HepG2 (cell line): ENCODE measurements at regions not wholly inside any gene's neighbourhood (a gene's known extent, or its start where the extent isn't known, plus 50 kb on each side); places are given as distances from the start of the nearest gene placed in this dataset.

Experiments used
- ATAC-seq: fragments of 200-7000 bp; cut with Tn5 transposase; 3 replicates; pipeline ENCODE4 v1.9.1; 2020; ENCODE audit warnings: mild to moderate bottlenecking, moderate library complexity
- BruUV-seq: library from RNA; stranded (reverse); fragments of 400-500 nt; replicated peaks from 2 replicates; lab custom pipeline; 2021; lab: Mats Ljungman, UMichigan
- CTCF ChIA-PET: fragments of 300-600 bp; formaldehyde crosslinking; extraction: SDS; loops from one replicate; lab custom pipeline; 2021; ENCODE audit warnings: low total read pairs, inconsistent platforms, low intra/inter-chr PET ratio; lab: Yijun Ruan, JAX
- POLR2A ChIA-PET: fragments of 350-600 bp; sonication (Branson Sonifier 250); formaldehyde crosslinking; loops from one replicate; lab custom pipeline; 2020; ENCODE audit warnings: antibody characterized with exemption, inconsistent platforms; lab: Yijun Ruan, JAX
- DNase-seq: peaks from one replicate; pipeline ENCODE4 v3.0.0-alpha.2; 2015; ENCODE audit warnings: low spot score
- FAIRE-seq: peaks from 3 replicates; lab custom pipeline; 2011; peaks lifted over from hg19 to GRCh38; lab: Jason Lieb, UNC
- H2AFZ ChIP-seq: one replicate; pipeline ENCODE4 v1.6.1; 2011; ENCODE audit warnings: low read length, inconsistent platforms
- H3K27ac ChIP-seq: fragments of 300-600 bp; 3 replicates; pipeline ENCODE4 v1.8.0; 2011; ENCODE audit warnings: mixed run types, mild to moderate bottlenecking, mixed read lengths, low read length, inconsistent platforms; ENCODE audit not compliant: insufficient read depth; ENCODE audit errors: extremely low read length
- H3K27me3 ChIP-seq, 2 experiments: fragments of 200-600 bp in 1 of 2; 2 replicates in 1 of 2; 3 replicates in 1 of 2; pipeline versions ENCODE4 v1.6.0 to v1.8.0; 2011; ENCODE audit warnings: low read length in 2 of 2, mild to moderate bottlenecking in 2 of 2, moderate library complexity in 2 of 2, inconsistent platforms in 1 of 2; ENCODE audit not compliant: insufficient read depth in 2 of 2, control insufficient read depth in 1 of 2
- H3K36me3 ChIP-seq, 2 experiments: fragments of 200-600 bp in 1 of 2; replicated peaks in 1 of 2; 2 replicates in 1 of 2; 3 replicates in 1 of 2; pipeline versions ENCODE4 v1.5.1 to v1.8.0; 2011; ENCODE audit warnings: low read length in 2 of 2, inconsistent platforms in 1 of 2; ENCODE audit not compliant: insufficient read depth in 2 of 2, control insufficient read depth in 1 of 2
- H3K4me1 ChIP-seq: 2 replicates; pipeline ENCODE4 v1.5.1; 2012; ENCODE audit warnings: low read length, inconsistent platforms; ENCODE audit not compliant: insufficient read depth
- H3K4me2 ChIP-seq: 2 replicates; pipeline ENCODE4 v1.6.0; 2011; ENCODE audit warnings: low read depth, low read length, inconsistent platforms
- H3K4me3 ChIP-seq, 3 experiments: fragments of 200-600 bp in 1 of 3; sonication (generic), shearing (Covaris generic) in 1 of 3; replicated peaks in 1 of 3; 2 replicates each; pipeline ENCODE4 v1.5.1; 2011 to 2016; ENCODE audit warnings: low read length in 3 of 3, inconsistent platforms in 2 of 3, low read depth in 2 of 3, mild to moderate bottlenecking in 2 of 3, control low read depth in 1 of 3, mixed read lengths in 1 of 3; ENCODE audit not compliant: insufficient read depth in 1 of 3
- H3K79me2 ChIP-seq: one replicate; pipeline ENCODE4 v1.6.1; 2011; ENCODE audit warnings: low read length, inconsistent platforms; ENCODE audit not compliant: insufficient read depth
- H3K9ac ChIP-seq: 2 replicates; pipeline ENCODE4 v1.6.0; 2011; ENCODE audit warnings: mild to moderate bottlenecking, low read depth, low read length, inconsistent platforms; ENCODE audit not compliant: insufficient read depth
- H3K9me3 ChIP-seq: 2 replicates; pipeline ENCODE4 v1.5.1; 2012; ENCODE audit warnings: mild to moderate bottlenecking, low read length
- H4K20me1 ChIP-seq: 2 replicates; pipeline ENCODE4 v1.6.0; 2011; ENCODE audit warnings: inconsistent platforms, mild to moderate bottlenecking, low read length, moderate library complexity; ENCODE audit not compliant: insufficient read depth
- EP300 ChIP-seq, 3 experiments: sonication (generic) in 1 of 3; formaldehyde crosslinking in 1 of 3; IDR thresholded peaks; 2 replicates each; pipeline versions ENCODE4 v1.5.1 to v1.6.1; 2011 to 2020; ENCODE audit warnings: low read depth in 2 of 3, low read length in 2 of 3, borderline replicate concordance in 1 of 3, improper control_type of control experiment in 1 of 3, mild to moderate bottlenecking in 1 of 3, missing genetic modification reagents in 1 of 3, moderate library complexity in 1 of 3
- MEIS1 ChIP-seq: sonication (generic); formaldehyde crosslinking; IDR thresholded peaks from 2 replicates; pipeline ENCODE4 v1.9.0; 2021; ENCODE audit warnings: mild to moderate bottlenecking, missing genetic modification reagents, moderate library complexity, borderline replicate concordance
- MYPOP ChIP-seq: sonication (generic); formaldehyde crosslinking; IDR thresholded peaks from 2 replicates; pipeline ENCODE4 v1.8.1; 2023; ENCODE audit warnings: mild to moderate bottlenecking, moderate library complexity, missing genetic modification reagents
- ZBTB40 ChIP-seq, 2 experiments: fragments of 450-650 bp in 1 of 2; sonication (generic) in 1 of 2; formaldehyde crosslinking in 1 of 2; IDR thresholded peaks; 2 replicates each; pipeline versions ENCODE4 v1.6.1 to v1.8.0; 2016 to 2022; ENCODE audit warnings: antibody characterized with exemption in 1 of 2, mild to moderate bottlenecking in 1 of 2, missing genetic modification reagents in 1 of 2
- ZNF230 ChIP-seq: sonication (generic); formaldehyde crosslinking; IDR thresholded peaks from 2 replicates; pipeline ENCODE4 v1.4.0; 2020; ENCODE audit warnings: mild to moderate bottlenecking, missing genetic modification reagents
- ZNF572 ChIP-seq: sonication (generic); formaldehyde crosslinking; IDR thresholded peaks from 2 replicates; pipeline ENCODE4 v1.5.1; 2020; ENCODE audit warnings: mild to moderate bottlenecking, missing genetic modification reagents
- WGBS: methylation state at CpG from one replicate; pipeline ENCODE4 v1.1.6; 2017; ENCODE audit warnings: low lambda C conversion rate; 5-methylcytosine and 5-hydroxymethylcytosine counted together
- in situ Hi-C: cut with HindIII; loops from 2 replicates; pipeline ENCODE4 v1.10.0; 2017; ENCODE audit warnings: low pct_unique_long_range_greater_than_20kb; ENCODE audit not compliant: extremely low pct_ligation_motif_present
- intact Hi-C: fragments of 100-400 bp; cut with micrococcal nuclease; formaldehyde crosslinking; loops from one replicate; pipeline ENCODE4 v1.10.0; 2022; ENCODE audit not compliant: unreplicated experiment
- TF ChIP-seq, protein P1 (sequence below): sonication (generic); formaldehyde crosslinking; conservative IDR thresholded peaks from 2 replicates; pipeline ENCODE4 v1.8.0; 2022; ENCODE audit warnings: missing genetic modification reagents

DNA sequence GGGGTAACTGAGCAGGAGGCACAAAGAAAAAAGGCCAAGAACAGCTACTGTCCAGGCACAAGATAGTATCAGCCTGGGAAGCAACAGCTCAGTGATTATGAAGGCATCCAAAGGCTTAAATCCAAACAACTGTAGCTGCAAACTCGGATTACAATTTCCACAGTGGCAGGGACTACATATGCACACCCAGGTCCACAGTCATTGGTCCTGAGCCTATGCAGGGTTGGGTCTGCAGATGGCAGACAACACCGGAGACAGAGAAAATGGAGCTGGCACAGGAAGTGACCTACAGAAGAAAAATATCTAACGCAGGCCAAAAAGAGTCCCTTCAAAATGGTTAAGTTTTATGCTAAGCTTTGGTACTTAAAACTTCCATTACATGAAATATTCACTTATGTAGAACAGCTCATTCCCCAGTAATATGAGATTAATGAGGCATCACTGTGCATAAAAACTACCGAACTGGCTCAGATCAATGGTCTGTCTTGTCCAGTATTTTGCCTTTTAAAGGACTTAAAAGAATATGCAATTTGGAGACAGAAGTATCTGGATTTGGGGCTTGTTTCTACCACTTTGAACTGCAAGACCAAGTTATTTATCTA lies 132.1 kb downstream of the SUCLG1 start (continued):
- TF ChIP-seq ZBTB40 (IDR thresholded peaks at IDR 0.05) = no peak
- TF ChIP-seq ZBTB40 (CRISPR knock-in tag; IDR thresholded peaks at IDR 0.05) = no peak
- TF ChIP-seq, all 625 proteins: peak for 0

- intact Hi-C loops (no loop called here), in situ Hi-C loops (no loop called here)
- DNase-seq (no peak), ATAC-seq (no peak), FAIRE-seq (no peak)
- H3K27ac ChIP-seq = no peak overlapping the region
- no TSS peak for BruUV-seq
- no peaks in the 10 kb centered on the region for H3K27me3 ChIP-seq
- no peak for TF ChIP-seq ZNF572 (CRISPR knock-in tag)
- no peak for TF ChIP-seq MEIS1 (CRISPR knock-in tag)
- TF ChIP-seq EP300 (IDR thresholded peaks at IDR 0.05; ENCODE audit: low read depth in 2 of 2, low read length in 2 of 2) = no peak
- no peak for TF ChIP-seq EP300 (CRISPR knock-in tag; IDR thresholded peaks at IDR 0.05; ENCODE audit: borderline replicate concordance)
- TF ChIP-seq MYPOP = no peak
- TF ChIP-seq, protein P1, sequence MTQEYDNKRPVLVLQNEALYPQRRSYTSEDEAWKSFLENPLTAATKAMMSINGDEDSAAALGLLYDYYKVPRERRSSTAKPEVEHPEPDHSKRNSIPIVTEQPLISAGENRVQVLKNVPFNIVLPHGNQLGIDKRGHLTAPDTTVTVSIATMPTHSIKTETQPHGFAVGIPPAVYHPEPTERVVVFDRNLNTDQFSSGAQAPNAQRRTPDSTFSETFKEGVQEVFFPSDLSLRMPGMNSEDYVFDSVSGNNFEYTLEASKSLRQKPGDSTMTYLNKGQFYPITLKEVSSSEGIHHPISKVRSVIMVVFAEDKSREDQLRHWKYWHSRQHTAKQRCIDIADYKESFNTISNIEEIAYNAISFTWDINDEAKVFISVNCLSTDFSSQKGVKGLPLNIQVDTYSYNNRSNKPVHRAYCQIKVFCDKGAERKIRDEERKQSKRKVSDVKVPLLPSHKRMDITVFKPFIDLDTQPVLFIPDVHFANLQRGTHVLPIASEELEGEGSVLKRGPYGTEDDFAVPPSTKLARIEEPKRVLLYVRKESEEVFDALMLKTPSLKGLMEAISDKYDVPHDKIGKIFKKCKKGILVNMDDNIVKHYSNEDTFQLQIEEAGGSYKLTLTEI (CRISPR knock-in tag) = no peak
- no peak for TF ChIP-seq ZNF230 (CRISPR knock-in tag)
- H3K9me3 ChIP-seq = no peaks in the 10 kb centered on the region
- H3K36me3 ChIP-seq = no peaks in the 10 kb centered on the region
- H3K4me3 ChIP-seq = no peak overlapping the region
- H4K20me1 ChIP-seq = no peaks in the 10 kb centered on the region
- no peaks in the 10 kb centered on the region for H3K4me1 ChIP-seq
- H3K79me2 ChIP-seq = no peaks in the 10 kb centered on the region
- no peak overlapping the region for H2AFZ ChIP-seq
- no peak overlapping the region for H3K9ac ChIP-seq
- WGBS = 26% methylated on average over 2 of the region's 2 CpGs
- ChIA-PET POLR2A (no interaction called here), CTCF (no interaction called here)
- H3K4me2 ChIP-seq = no peak overlapping the region
Measured at GRCh38 chr2:84323890-84324289, 135.2 kb downstream of the SUCLG1 start.
